Fibroblast of lung (primary cell): ENCODE measurements at regions not wholly inside any gene's neighbourhood (a gene's known extent, or its start where the extent isn't known, plus 50 kb on each side); places are given as distances from the start of the nearest gene placed in this dataset.

Experiments
- EZH2 ChIP-seq: IDR thresholded peaks from 2 replicates; pipeline ENCODE4 v1.5.1; 2012; ENCODE audit warnings: low read length, control low read depth, mild to moderate bottlenecking; ENCODE audit errors: missing control alignments
- TF ChIP-seq, protein P1 (sequence below), 2 donors: IDR thresholded peaks in 1 of 2; conservative IDR thresholded peaks in 1 of 2; 1 replicate in 1 of 2; 2 replicates in 1 of 2; pipeline ENCODE4 v1.5.1; 2011 to 2012; ENCODE audit warnings: low read length in 2 of 2, control low read depth in 1 of 2, inconsistent platforms in 1 of 2, low read depth in 1 of 2, mild to moderate bottlenecking in 1 of 2

DNA sequence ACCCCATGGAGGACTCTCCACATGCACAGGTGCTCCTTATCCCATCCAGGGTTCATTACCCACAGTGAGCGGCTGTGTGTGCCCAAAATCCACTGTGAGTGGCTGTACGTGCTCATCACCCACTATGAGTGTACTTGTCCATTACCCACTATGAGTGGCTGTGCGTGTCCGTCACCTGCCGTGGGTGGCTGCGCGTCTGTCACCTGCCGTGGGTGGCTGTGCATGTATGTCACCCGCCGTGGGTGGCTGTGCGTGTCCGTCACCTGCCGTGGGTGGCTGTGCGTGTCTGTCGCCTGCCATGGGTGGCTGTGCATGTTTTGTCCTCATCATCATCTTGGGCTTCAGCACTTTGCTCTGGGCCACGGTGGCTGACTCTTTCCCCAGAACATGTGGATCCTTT lies 78.6 kb upstream of the FN1 start:
- TF ChIP-seq, protein P1, sequence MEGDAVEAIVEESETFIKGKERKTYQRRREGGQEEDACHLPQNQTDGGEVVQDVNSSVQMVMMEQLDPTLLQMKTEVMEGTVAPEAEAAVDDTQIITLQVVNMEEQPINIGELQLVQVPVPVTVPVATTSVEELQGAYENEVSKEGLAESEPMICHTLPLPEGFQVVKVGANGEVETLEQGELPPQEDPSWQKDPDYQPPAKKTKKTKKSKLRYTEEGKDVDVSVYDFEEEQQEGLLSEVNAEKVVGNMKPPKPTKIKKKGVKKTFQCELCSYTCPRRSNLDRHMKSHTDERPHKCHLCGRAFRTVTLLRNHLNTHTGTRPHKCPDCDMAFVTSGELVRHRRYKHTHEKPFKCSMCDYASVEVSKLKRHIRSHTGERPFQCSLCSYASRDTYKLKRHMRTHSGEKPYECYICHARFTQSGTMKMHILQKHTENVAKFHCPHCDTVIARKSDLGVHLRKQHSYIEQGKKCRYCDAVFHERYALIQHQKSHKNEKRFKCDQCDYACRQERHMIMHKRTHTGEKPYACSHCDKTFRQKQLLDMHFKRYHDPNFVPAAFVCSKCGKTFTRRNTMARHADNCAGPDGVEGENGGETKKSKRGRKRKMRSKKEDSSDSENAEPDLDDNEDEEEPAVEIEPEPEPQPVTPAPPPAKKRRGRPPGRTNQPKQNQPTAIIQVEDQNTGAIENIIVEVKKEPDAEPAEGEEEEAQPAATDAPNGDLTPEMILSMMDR (conservative IDR thresholded peaks at IDR 0.05 in 1 of 2, IDR thresholded peaks at IDR 0.05 in 1 of 2; ENCODE audit: low read depth in 1 of 2, low read length in 2 of 2): no peak
- TF ChIP-seq EZH2: no peak
